OCI-LY1 (cell line): ENCODE measurements at regions not wholly inside any gene's neighbourhood (a gene's known extent, or its start where the extent isn't known, plus 50 kb on each side); places are given as distances from the start of the nearest gene placed in this dataset.
"Not testable (repeated sequence)": the region's sequence is repeated elsewhere in the genome, so short reads cannot be mapped to it uniquely, and the experiment has no call there.

Experiments
- H2AFZ ChIP-seq: fragments of 200-600 bp; sonication (generic), shearing (Covaris generic); 2 replicates; pipeline ENCODE4 v1.6.0; 2014; ENCODE audit warnings: antibody characterized with exemption, mild to moderate bottlenecking, low read length
- H3F3A ChIP-seq: fragments of 200-600 bp; sonication (generic), shearing (Covaris generic); 2 replicates; pipeline ENCODE4 v1.6.0; 2014; ENCODE audit warnings: mild to moderate bottlenecking, antibody characterized with exemption, low read length, moderate library complexity; ENCODE audit not compliant: insufficient read depth
- H3K27ac ChIP-seq: fragments of 200-600 bp; sonication (generic); 2 replicates; pipeline ENCODE4 v1.5.1; 2014; ENCODE audit warnings: low read length, mixed run types, mild to moderate bottlenecking, low read depth; ENCODE audit not compliant: poor library complexity, severe bottlenecking
- H3K27me3 ChIP-seq: fragments of 200-600 bp; sonication (generic); 2 replicates; pipeline ENCODE4 v1.6.0; 2014; ENCODE audit warnings: antibody characterized with exemption, mild to moderate bottlenecking, low read length, moderate library complexity; ENCODE audit not compliant: insufficient read depth
- H3K36me3 ChIP-seq: fragments of 200-600 bp; sonication (generic); 2 replicates; pipeline ENCODE4 v1.6.1; 2014; ENCODE audit warnings: mild to moderate bottlenecking, antibody characterized with exemption, low read length, moderate library complexity, mixed read lengths; ENCODE audit not compliant: insufficient read depth
- H3K4me1 ChIP-seq: fragments of 200-600 bp; sonication (generic); 2 replicates; pipeline ENCODE4 v1.5.1; 2014; ENCODE audit warnings: mild to moderate bottlenecking, low read length, moderate library complexity; ENCODE audit not compliant: insufficient read depth, severe bottlenecking
- H3K4me2 ChIP-seq: fragments of 200-600 bp; sonication (generic), shearing (Covaris generic); 2 replicates; pipeline ENCODE4 v1.6.1; 2014; ENCODE audit warnings: low read length
- H3K4me3 ChIP-seq: fragments of 200-600 bp; sonication (generic); 2 replicates; pipeline ENCODE4 v1.5.1; 2014; ENCODE audit warnings: low read length, low read depth, mild to moderate bottlenecking, mixed read lengths; ENCODE audit not compliant: poor library complexity, severe bottlenecking
- H3K79me2 ChIP-seq: fragments of 200-600 bp; shearing (Covaris generic); 2 replicates; pipeline ENCODE4 v1.6.1; 2016; ENCODE audit warnings: mixed run types, low read length, mixed read lengths; ENCODE audit not compliant: insufficient read depth
- H3K9ac ChIP-seq: fragments of 200-600 bp; sonication (generic), shearing (Covaris generic); 2 replicates; pipeline ENCODE4 v1.6.1; 2014; ENCODE audit warnings: mild to moderate bottlenecking, low read length, mixed read lengths
- H3K9me2 ChIP-seq: fragments of 200-600 bp; sonication (generic), shearing (Covaris generic); 2 replicates; pipeline ENCODE4 v1.6.1; 2014; ENCODE audit warnings: low read depth, mild to moderate bottlenecking, low read length, mixed read lengths
- H3K9me3 ChIP-seq: fragments of 200-600 bp; shearing (Covaris generic); 2 replicates; pipeline ENCODE4 v1.6.1; 2014; ENCODE audit warnings: low read length, mixed read lengths
- H4K20me1 ChIP-seq: fragments of 200-600 bp; sonication (generic), shearing (Covaris generic); 2 replicates; pipeline ENCODE4 v1.6.0; 2016; ENCODE audit warnings: mild to moderate bottlenecking, low read length; ENCODE audit not compliant: insufficient read depth
- CTCF ChIP-seq: fragments of 200-600 bp; sonication (generic), shearing (Covaris generic); IDR thresholded peaks from 2 replicates; pipeline ENCODE4 v1.5.1; 2017; ENCODE audit warnings: mild to moderate bottlenecking, antibody characterized with exemption, low read length, moderate library complexity, mixed read lengths
- EZH2 ChIP-seq: fragments of 200-600 bp; sonication (generic), shearing (Covaris generic); IDR thresholded peaks from 2 replicates; pipeline ENCODE4 v1.8.0; 2017; ENCODE audit warnings: borderline replicate concordance, mixed run types, mild to moderate bottlenecking, antibody characterized with exemption, low read length, moderate library complexity, mixed read lengths

- no peaks in the 10 kb centered on the region for H3K36me3 ChIP-seq
- H3K4me2 ChIP-seq = no peak overlapping the region
- no peaks in the 10 kb centered on the region for H3K9me2 ChIP-seq
- no peaks in the 10 kb centered on the region for H3K27me3 ChIP-seq
- H3K9ac ChIP-seq = no peak overlapping the region
- no peaks in the 10 kb centered on the region for H4K20me1 ChIP-seq
- H3K4me1 ChIP-seq = no peaks in the 10 kb centered on the region
- no peak overlapping the region for H2AFZ ChIP-seq
- no peaks in the 10 kb centered on the region for H3F3A ChIP-seq
- no peaks in the 10 kb centered on the region for H3K79me2 ChIP-seq
- no peak overlapping the region for H3K27ac ChIP-seq
- no peak for TF ChIP-seq EZH2
- TF ChIP-seq CTCF = no peak
- H3K9me3 ChIP-seq = no peaks in the 10 kb centered on the region
- no peak overlapping the region for H3K4me3 ChIP-seq
Measured at GRCh38 chr7:29636009-29636351, 72.3 kb downstream of the PRR15 start.

DNA sequence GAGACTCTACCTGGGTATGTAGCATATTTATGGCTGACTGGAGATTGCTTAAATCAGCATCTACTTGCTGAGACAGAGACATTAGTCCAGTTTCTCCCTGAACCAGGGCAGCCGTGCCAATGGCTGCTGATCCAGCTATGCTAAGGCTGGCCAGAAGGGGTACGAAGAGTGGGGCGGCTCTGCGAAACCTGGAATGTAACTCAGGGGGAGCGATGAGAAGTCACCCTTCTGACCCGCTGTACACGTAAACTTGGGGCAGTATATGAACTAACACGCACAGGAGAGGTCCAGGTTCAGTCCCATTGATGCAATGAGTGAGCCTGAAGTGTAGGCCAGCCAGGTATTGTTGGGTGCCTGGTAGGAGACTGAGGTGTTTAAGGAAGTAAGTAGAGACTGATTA lies 73.7 kb downstream of the PRR15 start:
- Histone ChIP-seq H3K9me3 (no peaks in the 10 kb centered on the region), H3K9ac (no peak overlapping the region), H4K20me1 (no peaks in the 10 kb centered on the region), H3K36me3 (no peaks in the 10 kb centered on the region), H3K4me1 (no peaks in the 10 kb centered on the region), H3K27me3 (no peaks in the 10 kb centered on the region), H2AFZ (no peak overlapping the region), H3K27ac (no peak overlapping the region), H3F3A (no peaks in the 10 kb centered on the region), H3K9me2 (no peaks in the 10 kb centered on the region), H3K79me2 (no peaks in the 10 kb centered on the region), H3K4me2 (no peak overlapping the region), H3K4me3 (no peak overlapping the region)
- TF ChIP-seq EZH2 = no peak
- TF ChIP-seq CTCF = no peak

DNA sequence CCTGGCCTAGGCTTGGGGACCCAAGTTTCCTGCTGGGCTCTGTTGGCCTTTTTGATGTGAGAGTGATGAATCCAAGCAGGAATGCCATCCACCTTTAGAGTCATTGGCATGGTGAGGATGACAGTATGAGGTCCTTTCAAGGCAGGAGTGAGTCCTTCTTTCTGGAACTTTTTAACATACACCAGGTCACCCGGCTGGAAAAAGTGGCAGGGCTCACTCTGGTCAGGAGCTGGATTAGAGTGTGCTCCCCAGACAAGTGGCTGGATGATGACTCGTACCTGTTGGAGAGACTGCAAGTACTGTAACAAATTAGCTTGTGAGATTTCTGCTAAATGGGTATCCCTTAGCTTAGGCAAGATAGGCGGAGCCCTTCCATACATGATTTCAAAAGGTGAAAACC lies 75.2 kb downstream of the PRR15 start:
- H3K27me3 ChIP-seq, H3K4me2 ChIP-seq, H3K4me1 ChIP-seq, H3K79me2 ChIP-seq, H4K20me1 ChIP-seq, H3F3A ChIP-seq, H2AFZ ChIP-seq, H3K27ac ChIP-seq, H3K4me3 ChIP-seq, H3K9me2 ChIP-seq, H3K36me3 ChIP-seq, H3K9ac ChIP-seq, H3K9me3 ChIP-seq: not testable (repeated sequence)

GRCh38 chr7:29639386-29639785 lies 75.8 kb downstream of the PRR15 start:
- Histone ChIP-seq H3K4me2 (no peak overlapping the region), H3K27ac (no peak overlapping the region), H3K4me3 (no peak overlapping the region), H3K27me3 (0 out of 2 replicates have a peak, but pooled peaks cover 7% of the 10 kb centered on the region), H3K4me1 (no peaks in the 10 kb centered on the region), H3K9me2 (no peaks in the 10 kb centered on the region), H3F3A (no peaks in the 10 kb centered on the region), H2AFZ (no peak overlapping the region), H3K36me3 (no peaks in the 10 kb centered on the region), H3K9me3 (no peaks in the 10 kb centered on the region), H4K20me1 (no peaks in the 10 kb centered on the region), H3K79me2 (no peaks in the 10 kb centered on the region), H3K9ac (no peak overlapping the region)
- TF ChIP-seq CTCF = no peak
- no peak for TF ChIP-seq EZH2
